Uterus (tissue), 3 donors: ENCODE measurements at regions not wholly inside any gene's neighbourhood (a gene's known extent, or its start where the extent isn't known, plus 50 kb on each side); places are given as distances from the start of the nearest gene placed in this dataset.
A peak's percentile ranks its signal among the peaks of the same experiment; 100 is the strongest.

Experiments
- DNase-seq, 2 donors: peaks; one replicate each; pipeline ENCODE4 v3.0.0-alpha.2; 2019 to 2020
- H3K27ac ChIP-seq, 2 donors: fragments of 200-600 bp; sonication (generic); 1 replicate in 1 of 2; 2 replicates in 1 of 2; pipeline ENCODE4 v1.5.1; 2016 to 2018
- H3K27me3 ChIP-seq, 2 donors: fragments of 200-600 bp; sonication (generic); one replicate each; pipeline ENCODE4 v1.5.1; 2018 to 2019; ENCODE audit warnings: control low read depth in 1 of 2
- H3K36me3 ChIP-seq, 2 donors: fragments of 200-600 bp; sonication (generic); one replicate each; pipeline ENCODE4 v1.5.1; 2019; ENCODE audit warnings: control low read depth in 1 of 2
- H3K4me1 ChIP-seq, 2 donors: fragments of 200-600 bp; sonication (generic); one replicate each; pipeline ENCODE4 v1.5.1; 2018 to 2019; ENCODE audit warnings: control low read depth in 1 of 2
- H3K4me3 ChIP-seq, 2 donors: fragments of 200-600 bp; sonication (generic); 1 replicate in 1 of 2; 2 replicates in 1 of 2; pipeline ENCODE4 v1.5.1; 2018 to 2019; ENCODE audit warnings: mild to moderate bottlenecking in 1 of 2
- H3K9me3 ChIP-seq, 2 donors: fragments of 200-600 bp; sonication (generic); one replicate each; pipeline ENCODE4 v1.5.1; 2019; ENCODE audit warnings: control low read depth in 1 of 2
- POLR2A ChIP-seq, 2 donors: fragments of 450-650 bp; IDR thresholded peaks; one replicate each; pipeline ENCODE4 v1.6.1; 2016; ENCODE audit warnings: antibody characterized with exemption in 2 of 2, mild to moderate bottlenecking in 1 of 2, moderate library complexity in 1 of 2
- intact Hi-C: fragments of 100-400 bp; cut with DNase I; formaldehyde crosslinking; loops from one replicate; pipeline ENCODE4 v1.15.1; 2023; ENCODE audit warnings: low total_unique reads
- TF ChIP-seq, protein P1 (sequence below), 4 experiments: fragments of 200-600 bp in 2 of 4; fragments of 450-650 bp in 2 of 4; sonication (generic) in 2 of 4; IDR thresholded peaks; one replicate each; pipeline ENCODE4 v1.5.1; 2016 to 2019; ENCODE audit warnings: antibody characterized with exemption in 4 of 4, mild to moderate bottlenecking in 2 of 4, moderate library complexity in 1 of 4
- donor health status: DM: yes; HTN: yes; CAD: no.

DNA sequence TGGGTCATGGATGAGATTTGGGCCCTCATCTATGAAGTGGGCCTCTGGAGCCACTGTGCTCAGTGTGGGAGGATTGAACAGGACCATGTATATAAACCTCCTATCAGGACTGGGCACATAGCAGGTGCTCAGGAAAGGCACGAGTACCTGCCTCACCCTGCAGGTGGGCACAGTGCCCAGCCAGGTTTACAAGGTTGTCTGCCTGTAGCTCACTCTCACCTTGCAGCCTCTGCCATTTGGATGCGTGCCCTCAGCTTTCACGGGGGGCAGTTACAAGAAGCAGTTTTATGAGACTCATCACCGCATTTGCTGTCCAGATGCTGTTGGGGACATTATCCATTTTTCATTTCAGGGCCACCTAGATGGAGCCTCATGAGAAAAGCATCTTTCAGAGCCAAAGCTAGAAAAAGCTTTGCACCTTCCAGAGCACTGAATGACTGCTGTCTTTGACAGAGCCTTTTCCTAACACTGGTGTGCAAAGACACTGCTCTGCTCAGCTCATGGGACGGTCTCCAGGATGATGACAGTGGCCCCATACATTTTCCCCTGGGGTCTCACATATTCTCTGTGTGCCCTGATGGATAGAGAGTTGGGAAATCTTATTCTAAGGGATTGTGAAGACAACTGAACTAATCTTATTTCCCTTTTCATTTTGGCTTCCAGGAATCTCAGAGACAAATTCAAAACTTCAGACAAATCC, 327.5 kb upstream of the RTL1 start:
- TF ChIP-seq, protein P1, sequence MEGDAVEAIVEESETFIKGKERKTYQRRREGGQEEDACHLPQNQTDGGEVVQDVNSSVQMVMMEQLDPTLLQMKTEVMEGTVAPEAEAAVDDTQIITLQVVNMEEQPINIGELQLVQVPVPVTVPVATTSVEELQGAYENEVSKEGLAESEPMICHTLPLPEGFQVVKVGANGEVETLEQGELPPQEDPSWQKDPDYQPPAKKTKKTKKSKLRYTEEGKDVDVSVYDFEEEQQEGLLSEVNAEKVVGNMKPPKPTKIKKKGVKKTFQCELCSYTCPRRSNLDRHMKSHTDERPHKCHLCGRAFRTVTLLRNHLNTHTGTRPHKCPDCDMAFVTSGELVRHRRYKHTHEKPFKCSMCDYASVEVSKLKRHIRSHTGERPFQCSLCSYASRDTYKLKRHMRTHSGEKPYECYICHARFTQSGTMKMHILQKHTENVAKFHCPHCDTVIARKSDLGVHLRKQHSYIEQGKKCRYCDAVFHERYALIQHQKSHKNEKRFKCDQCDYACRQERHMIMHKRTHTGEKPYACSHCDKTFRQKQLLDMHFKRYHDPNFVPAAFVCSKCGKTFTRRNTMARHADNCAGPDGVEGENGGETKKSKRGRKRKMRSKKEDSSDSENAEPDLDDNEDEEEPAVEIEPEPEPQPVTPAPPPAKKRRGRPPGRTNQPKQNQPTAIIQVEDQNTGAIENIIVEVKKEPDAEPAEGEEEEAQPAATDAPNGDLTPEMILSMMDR (IDR thresholded peaks at IDR 0.05) = no peak
- TF ChIP-seq POLR2A (IDR thresholded peaks at IDR 0.05) = no peak
- Histone ChIP-seq H3K27ac (peak overlapping the region; percentile 63 to 80), H3K4me3 (no peak overlapping the region), H3K4me1 (peaks cover 0 to 4% of the 10 kb centered on the region in 2 donors), H3K36me3 (no peaks in the 10 kb centered on the region), H3K27me3 (no peaks in the 10 kb centered on the region), H3K9me3 (no peaks in the 10 kb centered on the region)
- intact Hi-C loops = no loop called here
- DNase-seq = no peak

DNA sequence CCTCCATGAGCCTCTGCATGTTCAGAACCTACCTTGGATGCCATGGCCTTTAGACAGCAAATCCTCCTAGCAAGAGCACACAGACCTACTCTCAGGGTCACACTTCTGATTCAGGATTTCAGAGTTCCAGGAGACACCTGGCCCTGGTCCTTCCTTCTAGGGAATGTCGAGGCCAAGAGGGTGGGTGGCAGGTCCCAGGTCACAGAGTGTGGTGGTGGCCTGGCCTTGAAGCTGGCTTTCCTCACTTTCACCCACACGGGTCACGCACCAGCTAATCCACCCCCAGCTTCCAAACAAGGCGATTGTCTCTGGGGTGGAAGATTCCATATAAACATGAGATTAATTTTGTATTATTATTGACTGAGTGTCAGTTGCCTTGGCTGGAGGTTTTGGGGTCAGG, 328.3 kb upstream of the RTL1 start:
- Histone ChIP-seq H3K27ac (no peak overlapping the region), H3K4me1 (peaks cover 0 to 4% of the 10 kb centered on the region in 2 donors), H3K4me3 (no peak overlapping the region), H3K9me3 (no peaks in the 10 kb centered on the region), H3K36me3 (no peaks in the 10 kb centered on the region), H3K27me3 (no peaks in the 10 kb centered on the region)
- TF ChIP-seq, protein P1 (IDR thresholded peaks at IDR 0.05) = no peak
- TF ChIP-seq POLR2A (IDR thresholded peaks at IDR 0.05) = no peak
- DNase-seq = no peak
- intact Hi-C loops = no loop called here

DNA sequence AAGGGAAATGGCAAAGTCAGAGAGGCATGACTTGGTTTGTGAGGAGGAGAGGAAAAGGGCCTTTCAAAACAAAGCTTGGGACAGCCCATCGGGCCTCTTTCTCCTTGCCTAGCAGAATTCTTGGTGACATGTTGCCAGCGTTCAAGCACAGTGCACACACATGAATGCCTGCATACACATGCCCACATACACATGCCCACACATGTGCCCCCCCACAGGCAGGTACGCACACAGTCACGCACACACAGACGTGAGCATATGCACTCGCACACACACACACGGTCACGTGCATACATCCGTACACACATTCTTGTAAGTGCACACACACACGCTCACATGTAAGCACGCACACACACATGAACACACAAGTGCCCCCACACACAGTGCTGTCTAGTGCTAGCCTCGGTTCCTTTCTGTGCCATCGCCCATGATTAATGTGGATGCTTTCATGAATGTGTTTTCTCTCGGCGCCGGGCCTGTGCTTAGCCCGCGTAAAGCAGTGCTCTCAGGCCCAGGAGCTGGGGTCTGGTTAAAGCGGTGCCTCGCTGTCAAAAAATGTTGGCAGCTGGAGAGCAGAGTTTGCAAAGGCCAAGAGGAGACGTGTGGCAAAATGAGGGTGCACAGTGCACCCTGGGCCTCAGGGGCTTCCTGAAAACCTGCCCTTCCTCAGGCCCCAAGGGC, 328.8 kb upstream of the DIO3 start:
- H3K9me3 ChIP-seq = no peaks in the 10 kb centered on the region
- H3K27me3 ChIP-seq = no peaks in the 10 kb centered on the region
- intact Hi-C loops = no loop called here
- H3K27ac ChIP-seq = peak overlapping the region in 1 of 2 donors; percentile 43
- no peak for DNase-seq
- H3K36me3 ChIP-seq = no peaks in the 10 kb centered on the region
- peaks cover 0 to 4% of the 10 kb centered on the region in 2 donors for H3K4me1 ChIP-seq
- no peak overlapping the region for H3K4me3 ChIP-seq
- TF ChIP-seq, protein P1 (IDR thresholded peaks at IDR 0.05) = no peak
- TF ChIP-seq POLR2A (IDR thresholded peaks at IDR 0.05) = no peak

DNA sequence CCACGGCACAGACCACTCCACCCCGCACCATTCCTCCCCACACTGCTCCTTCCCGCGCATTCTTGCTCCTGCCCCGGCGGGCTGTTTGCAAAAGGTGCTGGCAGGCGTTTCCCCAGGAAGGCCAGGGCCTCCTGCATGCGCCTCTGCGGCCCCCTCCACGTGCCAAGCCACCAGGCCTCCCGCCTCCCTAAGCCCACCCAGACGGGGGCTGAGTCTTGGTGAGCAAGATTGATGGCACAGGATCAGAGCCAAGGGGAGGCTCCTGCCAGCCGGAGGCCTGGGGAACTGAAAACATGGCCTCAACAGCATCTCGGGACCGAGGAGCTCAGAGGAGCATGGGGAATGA, 328.3 kb upstream of the DIO3 start:
- no peak overlapping the region for H3K4me3 ChIP-seq
- H3K4me1 ChIP-seq = peaks cover 0 to 4% of the 10 kb centered on the region in 2 donors
- H3K36me3 ChIP-seq = no peaks in the 10 kb centered on the region
- peak in 1 of 2 donors; percentile 49 for DNase-seq
- no peaks in the 10 kb centered on the region for H3K27me3 ChIP-seq
- H3K9me3 ChIP-seq = no peaks in the 10 kb centered on the region
- TF ChIP-seq, protein P1 (IDR thresholded peaks at IDR 0.05) = no peak
- no peak for TF ChIP-seq POLR2A (IDR thresholded peaks at IDR 0.05)
- intact Hi-C loops = no loop called here
- H3K27ac ChIP-seq = peak overlapping the region in 1 of 2 donors; percentile 43

DNA sequence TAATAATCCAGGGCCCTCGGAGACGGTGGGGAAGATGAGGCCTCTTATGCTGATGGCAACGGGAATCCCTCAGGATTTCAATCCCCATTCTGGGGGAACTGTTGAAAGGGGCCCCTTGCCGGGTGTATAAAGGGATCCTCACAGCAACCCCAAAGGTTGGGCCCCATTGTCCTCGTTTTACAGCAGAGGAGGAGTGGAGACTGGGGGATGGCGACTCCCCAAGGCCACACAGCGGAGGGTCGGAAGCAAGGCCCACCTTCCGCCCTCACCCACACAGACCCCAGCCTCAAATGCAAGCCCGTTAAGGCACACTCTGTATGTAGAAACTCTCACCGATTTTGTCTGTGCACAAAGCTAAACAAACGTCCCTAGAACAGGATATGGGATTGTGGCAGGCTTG, 327.9 kb upstream of the DIO3 start:
- Histone ChIP-seq H3K9me3 (no peaks in the 10 kb centered on the region), H3K4me1 (peaks cover 0 to 4% of the 10 kb centered on the region in 2 donors), H3K4me3 (no peak overlapping the region), H3K36me3 (no peaks in the 10 kb centered on the region), H3K27me3 (no peaks in the 10 kb centered on the region), H3K27ac (peak overlapping the region in 1 of 2 donors; percentile 43)
- TF ChIP-seq, protein P1 (IDR thresholded peaks at IDR 0.05) = no peak
- no peak for TF ChIP-seq POLR2A (IDR thresholded peaks at IDR 0.05)
- DNase-seq = no peak
- intact Hi-C loops = no loop called here
